IMR-90 (cell line): ENCODE measurements at regions not wholly inside any gene's neighbourhood (a gene's known extent, or its start where the extent isn't known, plus 50 kb on each side); places are given as distances from the start of the nearest gene placed in this dataset.

Experiments
- ATAC-seq: fragments of 200-7000 bp; cut with Tn5 transposase; 2 replicates; pipeline ENCODE4 v1.9.1; 2020; ENCODE audit warnings: low read depth, mild to moderate bottlenecking, moderate library complexity
- BruUV-seq: library from RNA; stranded (reverse); fragments of 400-500 nt; replicated peaks from 2 replicates; lab custom pipeline; 2021; lab: Mats Ljungman, UMichigan
- CTCF ChIA-PET: fragments of 300-600 bp; formaldehyde crosslinking; extraction: SDS; loops from one replicate; lab custom pipeline; 2021; ENCODE audit warnings: antibody characterized with exemption; lab: Yijun Ruan, JAX
- POLR2A ChIA-PET: fragments of 300-600 bp; sonication (Branson Sonifier 250); formaldehyde crosslinking; loops from one replicate; lab custom pipeline; 2022; ENCODE audit warnings: antibody characterized with exemption; ENCODE audit not compliant: unreplicated experiment; lab: Charles Lee
- DNase-seq: peaks from one replicate; pipeline ENCODE4 v3.0.0; 2013
- H2AFZ ChIP-seq: replicated peaks from 2 replicates; pipeline ENCODE3; 2013; ENCODE audit warnings: low read length, mild to moderate bottlenecking; ENCODE audit not compliant: poor library complexity
- H2AK5ac ChIP-seq: 2 replicates; pipeline ENCODE4 v1.6.1; 2013; ENCODE audit warnings: low read depth, low read length, inconsistent platforms
- H2AK9ac ChIP-seq: replicated peaks from 2 replicates; pipeline ENCODE3; 2013; ENCODE audit warnings: mild to moderate bottlenecking, low read depth, low read length, moderate library complexity; ENCODE audit not compliant: poor library complexity
- H2BK120ac ChIP-seq: 2 replicates; pipeline ENCODE4 v1.6.1; 2013; ENCODE audit warnings: low read depth, low read length, inconsistent platforms
- H2BK15ac ChIP-seq: 3 replicates; pipeline ENCODE4 v1.6.1; 2013; ENCODE audit warnings: low read depth, low read length, inconsistent platforms
- H2BK20ac ChIP-seq: 2 replicates; pipeline ENCODE4 v1.6.1; 2013; ENCODE audit warnings: low read depth, mild to moderate bottlenecking, inconsistent platforms, low read length, moderate library complexity
- H2BK5ac ChIP-seq: 2 replicates; pipeline ENCODE4 v1.6.1; 2013; ENCODE audit warnings: mild to moderate bottlenecking, low read depth, low read length, inconsistent platforms; ENCODE audit not compliant: poor library complexity, severe bottlenecking
- H3K14ac ChIP-seq: replicated peaks from 2 replicates; pipeline ENCODE4 v1.6.1; 2013; ENCODE audit warnings: low read depth, low read length, inconsistent platforms
- H3K18ac ChIP-seq: 2 replicates; pipeline ENCODE4 v1.6.1; 2013; ENCODE audit warnings: low read depth, low read length, control low read depth
- H3K23ac ChIP-seq: 2 replicates; pipeline ENCODE4 v1.6.1; 2013; ENCODE audit warnings: low read depth, low read length, inconsistent platforms
- H3K27ac ChIP-seq: 2 replicates; pipeline ENCODE4 v1.5.1; 2013; ENCODE audit warnings: mild to moderate bottlenecking, control low read depth, low read length; ENCODE audit not compliant: insufficient read depth
- H3K27me3 ChIP-seq: 2 replicates; pipeline ENCODE4 v1.6.1; 2013; ENCODE audit warnings: low read length; ENCODE audit not compliant: control insufficient read depth, insufficient read depth
- H3K36me3 ChIP-seq: 2 replicates; pipeline ENCODE4 v1.6.1; 2013; ENCODE audit warnings: low read length, mixed read lengths; ENCODE audit not compliant: control insufficient read depth, insufficient read depth
- H3K4ac ChIP-seq: 2 replicates; pipeline ENCODE4 v1.6.1; 2013; ENCODE audit warnings: low read depth, low read length, inconsistent platforms
- H3K4me1 ChIP-seq: 2 replicates; pipeline ENCODE4 v1.6.1; 2013; ENCODE audit warnings: low read length, mixed read lengths; ENCODE audit not compliant: control insufficient read depth, insufficient read depth
- H3K4me2 ChIP-seq: 2 replicates; pipeline ENCODE4 v1.6.1; 2013; ENCODE audit warnings: low read depth, mild to moderate bottlenecking, control low read depth, low read length, moderate library complexity
- H3K4me3 ChIP-seq: 2 replicates; pipeline ENCODE4 v1.5.1; 2013; ENCODE audit warnings: low read depth, mild to moderate bottlenecking, control low read depth, low read length, moderate library complexity; ENCODE audit not compliant: insufficient read depth
- H3K56ac ChIP-seq: 2 replicates; pipeline ENCODE4 v1.6.1; 2013; ENCODE audit warnings: low read length, inconsistent platforms; ENCODE audit not compliant: insufficient read depth; ENCODE audit errors: extremely low read depth
- H3K79me1 ChIP-seq, 2 experiments: 2 replicates each; pipeline ENCODE4 v1.6.1; 2013; ENCODE audit warnings: low read length in 2 of 2, inconsistent platforms in 1 of 2, low read depth in 1 of 2
- H3K9ac ChIP-seq: 2 replicates; pipeline ENCODE4 v1.6.1; 2013; ENCODE audit warnings: low read depth, low read length, control low read depth
- H3K9me1 ChIP-seq: 2 replicates; pipeline ENCODE4 v1.6.1; 2013; ENCODE audit warnings: low read length, inconsistent platforms; ENCODE audit not compliant: insufficient read depth
- H3K9me3 ChIP-seq: 2 replicates; pipeline ENCODE4 v1.6.1; 2013; ENCODE audit warnings: low read length; ENCODE audit not compliant: control insufficient read depth, insufficient read depth
- H4K20me1 ChIP-seq: 2 replicates; pipeline ENCODE4 v1.6.1; 2013; ENCODE audit warnings: low read length, inconsistent platforms; ENCODE audit not compliant: insufficient read depth
- H4K5ac ChIP-seq: 2 replicates; pipeline ENCODE4 v1.6.1; 2013; ENCODE audit warnings: mild to moderate bottlenecking, low read depth, low read length, control low read depth
- H4K8ac ChIP-seq, 2 experiments: 2 replicates each; pipeline ENCODE4 v1.6.1; 2013; ENCODE audit warnings: low read depth in 2 of 2, low read length in 2 of 2, control low read depth in 1 of 2, inconsistent platforms in 1 of 2
- H4K91ac ChIP-seq: 2 replicates; pipeline ENCODE4 v1.6.1; 2013; ENCODE audit warnings: low read depth, low read length, inconsistent platforms; ENCODE audit not compliant: insufficient read depth
- BHLHE40 ChIP-seq: fragments of 150-350 bp; IDR thresholded peaks from 2 replicates; pipeline ENCODE4 v1.6.1; 2016; ENCODE audit warnings: mild to moderate bottlenecking, low read depth, low read length
- CEBPB ChIP-seq: IDR thresholded peaks from 2 replicates; pipeline ENCODE4 v1.6.1; 2012; ENCODE audit warnings: low read depth, low read length, improper control_type of control experiment
- CHD1 ChIP-seq: IDR thresholded peaks from 2 replicates; pipeline ENCODE4 v1.6.1; 2012; ENCODE audit warnings: low read depth, low read length, improper control_type of control experiment
- CTCF ChIP-seq: conservative IDR thresholded peaks from 2 replicates; pipeline ENCODE4 v1.5.1; 2012; ENCODE audit warnings: mild to moderate bottlenecking, low read depth, low read length, improper control_type of control experiment
- ELK1 ChIP-seq: fragments of 150-350 bp; IDR thresholded peaks from 2 replicates; pipeline ENCODE4 v1.6.1; 2016; ENCODE audit warnings: low read depth, mild to moderate bottlenecking, low read length, moderate library complexity, borderline replicate concordance
- FOS ChIP-seq: fragments of 150-350 bp; IDR thresholded peaks from 2 replicates; pipeline ENCODE4 v1.6.1; 2016; ENCODE audit warnings: low read depth, low read length
- MAFK ChIP-seq: IDR thresholded peaks from 2 replicates; pipeline ENCODE4 v1.6.1; 2012; ENCODE audit warnings: low read depth, low read length, improper control_type of control experiment
- MAZ ChIP-seq: IDR thresholded peaks from 2 replicates; pipeline ENCODE4 v1.6.1; 2012; ENCODE audit warnings: low read depth, mild to moderate bottlenecking, low read length, improper control_type of control experiment, moderate library complexity, borderline replicate concordance
- MXI1 ChIP-seq: IDR thresholded peaks from 2 replicates; pipeline ENCODE4 v1.6.1; 2012; ENCODE audit warnings: low read depth, mild to moderate bottlenecking, low read length, moderate library complexity, borderline replicate concordance
- NFE2L2 ChIP-seq: fragments of 150-350 bp; IDR thresholded peaks from 2 replicates; pipeline ENCODE4 v1.6.1; 2016; ENCODE audit warnings: low read depth, mild to moderate bottlenecking, low read length
- POLR2A ChIP-seq: IDR thresholded peaks from 2 replicates; pipeline ENCODE4 v1.6.1; 2012; ENCODE audit warnings: mild to moderate bottlenecking, low read depth, low read length
- RAD21 ChIP-seq: IDR thresholded peaks from 2 replicates; pipeline ENCODE4 v1.6.1; 2012; ENCODE audit warnings: low read length, improper control_type of control experiment
- RCOR1 ChIP-seq: IDR thresholded peaks from 2 replicates; pipeline ENCODE4 v1.6.1; 2012; ENCODE audit warnings: mild to moderate bottlenecking, low read length, improper control_type of control experiment; ENCODE audit not compliant: insufficient replicate concordance
- RFX5 ChIP-seq: IDR thresholded peaks from 2 replicates; pipeline ENCODE4 v1.8.0; 2012; ENCODE audit warnings: low read depth, mild to moderate bottlenecking, low read length, moderate library complexity
- SMC3 ChIP-seq: fragments of 150-350 bp; IDR thresholded peaks from 2 replicates; pipeline ENCODE4 v1.6.1; 2016; ENCODE audit warnings: low read depth, mild to moderate bottlenecking, antibody characterized with exemption, low read length, moderate library complexity
- USF2 ChIP-seq: fragments of 150-350 bp; IDR thresholded peaks from 2 replicates; pipeline ENCODE4 v1.6.1; 2017; ENCODE audit warnings: mild to moderate bottlenecking, antibody characterized with exemption, low read length, low read depth
- WGBS, 2 experiments: methylation state at CpG; one replicate each; pipeline versions ENCODE4 v1.1.5 to v1.1.7; 2013; ENCODE audit warnings: missing lambda C conversion rate in 2 of 2; ENCODE audit not compliant: insufficient read length in 1 of 2; ENCODE audit errors: extremely low coverage in 2 of 2; 5-methylcytosine and 5-hydroxymethylcytosine counted together
- dilution Hi-C: fragments of 300-500 bp; cut with HindIII; formaldehyde crosslinking; loops from one replicate; pipeline ENCODE4 v1.14.3; 2018; ENCODE audit warnings: low sequenced_read_pairs; ENCODE audit not compliant: unreplicated experiment
- in situ Hi-C: fragments of 300-500 bp; cut with MboI; formaldehyde crosslinking; loops from 3 replicates; pipeline ENCODE4 v1.14.3; 2019; ENCODE audit warnings: low sequenced_read_pairs, inconsistent platforms, mixed read lengths
- intact Hi-C: fragments of 100-400 bp; cut with micrococcal nuclease; formaldehyde crosslinking; loops from 2 replicates; pipeline ENCODE4 v1.10.0; 2022

GRCh38 chr3:190746986-190747385 lies 115.5 kb downstream of the GMNC start:
- no peak overlapping the region for H4K5ac ChIP-seq
- H2BK120ac ChIP-seq, result no peak overlapping the region
- no peak overlapping the region for H3K56ac ChIP-seq
- POLR2A ChIA-PET, result no interaction called here
- no peak for ATAC-seq
- H2BK15ac ChIP-seq, result no peak overlapping the region
- H3K9me1 ChIP-seq, result no peaks in the 10 kb centered on the region
- no peak overlapping the region for H2AK5ac ChIP-seq
- H3K4me3 ChIP-seq, result no peak overlapping the region
- H4K20me1 ChIP-seq, result no peaks in the 10 kb centered on the region
- no CpG with 5 or more reads among the region's 2 CpGs for WGBS, 2 experiments
- intact Hi-C loops, result no loop called here
- no peak overlapping the region for H3K27ac ChIP-seq
- H3K9ac ChIP-seq, result no peak overlapping the region
- H3K36me3 ChIP-seq, result no peaks in the 10 kb centered on the region
- in situ Hi-C loops, result no loop called here
- no peak overlapping the region for H3K4me2 ChIP-seq
- H3K4ac ChIP-seq, result no peak overlapping the region
- no peaks in the 10 kb centered on the region for H3K9me3 ChIP-seq
- no peak overlapping the region for H3K14ac ChIP-seq
- H4K8ac ChIP-seq, result no peak overlapping the region
- no peak for DNase-seq
- no peak overlapping the region for H3K18ac ChIP-seq
- H4K91ac ChIP-seq, result no peak overlapping the region
- no peaks in the 10 kb centered on the region for H3K4me1 ChIP-seq
- no peaks in the 10 kb centered on the region for H3K79me1 ChIP-seq
- H3K23ac ChIP-seq, result no peak overlapping the region
- no peak overlapping the region for H2AK9ac ChIP-seq
- no peak overlapping the region for H2BK5ac ChIP-seq
- H2AFZ ChIP-seq, result no peak overlapping the region
- CTCF ChIA-PET, result interaction anchor here (0.7 to 1.2 kb wide), 2 partner anchors 42 to 321 kb away, joined by 3 read pairs; no protein-coding TSS in a partner anchor
- no peaks in the 10 kb centered on the region; the same call in 1 of the 2 replicates for H3K27me3 ChIP-seq
- dilution Hi-C loops, result no loop called here
- H2BK20ac ChIP-seq, result no peak overlapping the region
- no peak for TF ChIP-seq MXI1
- TF ChIP-seq USF2, result no peak
- TF ChIP-seq BHLHE40, result no peak
- no peak for TF ChIP-seq RAD21
- no peak for TF ChIP-seq ELK1
- TF ChIP-seq CHD1, result no peak
- TF ChIP-seq RFX5, result no peak
- TF ChIP-seq RCOR1, result no peak
- no peak for TF ChIP-seq MAFK
- no peak for TF ChIP-seq SMC3
- TF ChIP-seq POLR2A, result no peak
- TF ChIP-seq CTCF, result no peak
- no peak for TF ChIP-seq FOS
- TF ChIP-seq CEBPB, result no peak
- no peak for TF ChIP-seq MAZ
- no peak for TF ChIP-seq NFE2L2
- no TSS peak for BruUV-seq
